ENCODE measurements at regions not wholly inside any gene's neighbourhood (a gene's known extent, or its start where the extent isn't known, plus 50 kb on each side); places are given as distances from the start of the nearest gene placed in this dataset.

GRCh38 chr15:47445723-47446392, 271.4 kb upstream of the SEMA6D start:
- TF ChIP-seq EZH2 (IDR thresholded peaks at IDR 0.05; ENCODE audit: borderline replicate concordance, low read length) (no peak), CTCF (IDR thresholded peaks at IDR 0.05; ENCODE audit: low read length) (no peak)
- Histone ChIP-seq H3K79me2 (ENCODE audit: insufficient read depth, low read length) (no peaks in the 10 kb centered on the region), H3K4me3 (ENCODE audit: low read depth, low read length, poor library complexity, severe bottlenecking) (no peak overlapping the region), H2AFZ (ENCODE audit: low read length) (no peak overlapping the region), H3K9me3 (ENCODE audit: low read length) (no peaks in the 10 kb centered on the region), H3K4me1 (ENCODE audit: insufficient read depth, low read length, severe bottlenecking) (no peaks in the 10 kb centered on the region), H3K4me2 (ENCODE audit: low read length) (no peak overlapping the region), H3F3A (ENCODE audit: insufficient read depth, low read length) (no peaks in the 10 kb centered on the region), H3K27ac (ENCODE audit: low read depth, low read length, poor library complexity, severe bottlenecking) (no peak overlapping the region), H3K9me2 (ENCODE audit: low read depth, low read length) (no peaks in the 10 kb centered on the region), H3K36me3 (ENCODE audit: insufficient read depth, low read length) (no peaks in the 10 kb centered on the region), H3K27me3 (ENCODE audit: insufficient read depth, low read length) (no peaks in the 10 kb centered on the region), H3K9ac (ENCODE audit: low read length) (no peak overlapping the region), H4K20me1 (ENCODE audit: insufficient read depth, low read length) (no peaks in the 10 kb centered on the region)

- TF ChIP-seq EZH2 (IDR thresholded peaks at IDR 0.05; ENCODE audit: borderline replicate concordance, low read length): no peak
- no peak for TF ChIP-seq CTCF (IDR thresholded peaks at IDR 0.05; ENCODE audit: low read length)
Observed at GRCh38 chr15:47460795-47461573, 256.3 kb upstream of the SEMA6D start.

GRCh38 chr15:47461652-47462141, 255.6 kb upstream of the SEMA6D start:
- Histone ChIP-seq H3K4me2 (ENCODE audit: low read length) (no peak overlapping the region), H3K9me2 (ENCODE audit: low read depth, low read length) (no peaks in the 10 kb centered on the region), H3K36me3 (ENCODE audit: insufficient read depth, low read length) (no peaks in the 10 kb centered on the region), H2AFZ (ENCODE audit: low read length) (no peak overlapping the region), H4K20me1 (ENCODE audit: insufficient read depth, low read length) (no peaks in the 10 kb centered on the region), H3K27me3 (ENCODE audit: insufficient read depth, low read length) (no peaks in the 10 kb centered on the region; the same call in 1 of the 2 replicates), H3K79me2 (ENCODE audit: insufficient read depth, low read length) (no peaks in the 10 kb centered on the region), H3K4me1 (ENCODE audit: insufficient read depth, low read length, severe bottlenecking) (peaks cover 6% of the 10 kb centered on the region), H3K9ac (ENCODE audit: low read length) (no peak overlapping the region), H3K4me3 (ENCODE audit: low read depth, low read length, poor library complexity, severe bottlenecking) (no peak overlapping the region), H3F3A (ENCODE audit: insufficient read depth, low read length) (no peaks in the 10 kb centered on the region), H3K9me3 (ENCODE audit: low read length) (no peaks in the 10 kb centered on the region), H3K27ac (ENCODE audit: low read depth, low read length, poor library complexity, severe bottlenecking) (no peak overlapping the region)
- TF ChIP-seq EZH2 (IDR thresholded peaks at IDR 0.05; ENCODE audit: borderline replicate concordance, low read length): no peak
- TF ChIP-seq CTCF (IDR thresholded peaks at IDR 0.05; ENCODE audit: low read length): no peak

More at GRCh38 chr15:47460795-47461573, 256.3 kb upstream of the SEMA6D start:
- 0 out of 2 replicates have a peak overlapping the region, but pooled peaks have one; percentile 55 for H2AFZ ChIP-seq (ENCODE audit: low read length)
- no peak overlapping the region for H3K4me2 ChIP-seq (ENCODE audit: low read length)
- no peaks in the 10 kb centered on the region for H3K36me3 ChIP-seq (ENCODE audit: insufficient read depth, low read length)
- H3K4me3 ChIP-seq (ENCODE audit: low read depth, low read length, poor library complexity, severe bottlenecking): no peak overlapping the region
- H3F3A ChIP-seq (ENCODE audit: insufficient read depth, low read length): no peaks in the 10 kb centered on the region
- no peaks in the 10 kb centered on the region for H3K9me3 ChIP-seq (ENCODE audit: low read length)
- no peaks in the 10 kb centered on the region for H3K79me2 ChIP-seq (ENCODE audit: insufficient read depth, low read length)
- H4K20me1 ChIP-seq (ENCODE audit: insufficient read depth, low read length): no peaks in the 10 kb centered on the region
- no peak overlapping the region for H3K27ac ChIP-seq (ENCODE audit: low read depth, low read length, poor library complexity, severe bottlenecking)
- H3K4me1 ChIP-seq (ENCODE audit: insufficient read depth, low read length, severe bottlenecking): peaks cover 6% of the 10 kb centered on the region
- H3K9me2 ChIP-seq (ENCODE audit: low read depth, low read length): no peaks in the 10 kb centered on the region
- H3K27me3 ChIP-seq (ENCODE audit: insufficient read depth, low read length): no peaks in the 10 kb centered on the region; the same call in 1 of the 2 replicates
- H3K9ac ChIP-seq (ENCODE audit: low read length): no peak overlapping the region
